Loucy (cell line): ENCODE measurements at regions not wholly inside any gene's neighbourhood (a gene's known extent, or its start where the extent isn't known, plus 50 kb on each side); places are given as distances from the start of the nearest gene placed in this dataset.

Experiments used
- H2AFZ ChIP-seq: fragments of 200-600 bp; sonication (generic); 2 replicates; pipeline ENCODE4 v1.6.0; 2016; ENCODE audit warnings: antibody characterized with exemption, mild to moderate bottlenecking, low read length, moderate library complexity
- H3F3A ChIP-seq: fragments of 200-600 bp; 2 replicates; pipeline ENCODE4 v1.6.0; 2016; ENCODE audit warnings: antibody characterized with exemption, low read depth, mild to moderate bottlenecking
- H3K27me3 ChIP-seq: fragments of 200-600 bp; sonication (generic); 2 replicates; pipeline ENCODE4 v1.6.1; 2014; ENCODE audit warnings: low read length, mild to moderate bottlenecking; ENCODE audit not compliant: insufficient read depth, poor library complexity, severe bottlenecking
- H3K36me3 ChIP-seq: fragments of 200-600 bp; sonication (generic); 2 replicates; pipeline ENCODE4 v1.6.1; 2016; ENCODE audit warnings: low read length; ENCODE audit not compliant: insufficient read depth
- H3K4me1 ChIP-seq: fragments of 200-600 bp; sonication (generic); 2 replicates; pipeline ENCODE4 v1.5.1; 2014; ENCODE audit warnings: low read length, mild to moderate bottlenecking; ENCODE audit not compliant: insufficient read depth, poor library complexity, severe bottlenecking
- H3K4me2 ChIP-seq: fragments of 200-600 bp; sonication (generic); 2 replicates; pipeline ENCODE4 v1.6.0; 2014; ENCODE audit warnings: antibody characterized with exemption, low read length, low read depth, mild to moderate bottlenecking; ENCODE audit not compliant: poor library complexity, severe bottlenecking
- H3K4me3 ChIP-seq: fragments of 200-600 bp; sonication (generic); 2 replicates; pipeline ENCODE4 v1.5.1; 2014; ENCODE audit warnings: low read length, mild to moderate bottlenecking, mixed read lengths; ENCODE audit not compliant: poor library complexity, severe bottlenecking
- H3K79me2 ChIP-seq: fragments of 200-600 bp; sonication (generic); 2 replicates; pipeline ENCODE4 v1.6.1; 2014; ENCODE audit warnings: low read length; ENCODE audit not compliant: insufficient read depth
- H3K9ac ChIP-seq: fragments of 200-600 bp; sonication (generic); 2 replicates; pipeline ENCODE4 v1.6.0; 2014; ENCODE audit warnings: mild to moderate bottlenecking, low read depth, low read length, moderate library complexity; ENCODE audit not compliant: poor library complexity, severe bottlenecking
- H3K9me2 ChIP-seq: fragments of 200-600 bp; sonication (generic); replicated peaks from 2 replicates; pipeline ENCODE4 v1.6.1; 2016; ENCODE audit warnings: low read depth, low read length, mixed read lengths
- H3K9me3 ChIP-seq: fragments of 200-600 bp; sonication (generic); 2 replicates; pipeline ENCODE4 v1.6.1; 2014; ENCODE audit warnings: mild to moderate bottlenecking, antibody characterized with exemption, low read length, low read depth; ENCODE audit not compliant: insufficient read depth
- H4K20me1 ChIP-seq: fragments of 200-600 bp; sonication (generic); 2 replicates; pipeline ENCODE4 v1.6.0; 2014; ENCODE audit warnings: antibody characterized with exemption, low read length, mild to moderate bottlenecking; ENCODE audit not compliant: insufficient read depth, poor library complexity, severe bottlenecking
- CTCF ChIP-seq: fragments of 200-600 bp; sonication (generic); conservative IDR thresholded peaks from 2 replicates; pipeline ENCODE4 v1.5.1; 2014; ENCODE audit warnings: mild to moderate bottlenecking, antibody characterized with exemption, low read length
- EZH2phosphoT487 ChIP-seq: fragments of 200-600 bp; IDR thresholded peaks from 2 replicates; pipeline ENCODE4 v1.6.1; 2018; ENCODE audit warnings: antibody characterized with exemption, mild to moderate bottlenecking, moderate library complexity, borderline replicate concordance

- no peak overlapping the region for H3K4me3 ChIP-seq
- TF ChIP-seq CTCF = no peak
- no peak for TF ChIP-seq EZH2phosphoT487
- no peak overlapping the region for H3K4me2 ChIP-seq
- no peaks in the 10 kb centered on the region for H3K9me3 ChIP-seq
- H3K79me2 ChIP-seq = no peaks in the 10 kb centered on the region
- H3K9me2 ChIP-seq = no peaks in the 10 kb centered on the region
- no peaks in the 10 kb centered on the region for H3F3A ChIP-seq
- H4K20me1 ChIP-seq = no peaks in the 10 kb centered on the region
- H3K9ac ChIP-seq = no peak overlapping the region
- H3K4me1 ChIP-seq = peaks cover 25% of the 10 kb centered on the region
- no peaks in the 10 kb centered on the region for H3K36me3 ChIP-seq
- no peaks in the 10 kb centered on the region for H3K27me3 ChIP-seq
- no peak overlapping the region for H2AFZ ChIP-seq
Observed at GRCh38 chr2:241947004-241947350, 77.4 kb downstream of the RTP5 start.

GRCh38 chr2:241947401-241947800, 77.9 kb downstream of the RTP5 start:
- H3K36me3 ChIP-seq = no peaks in the 10 kb centered on the region
- no peak overlapping the region for H3K4me2 ChIP-seq
- H3K27me3 ChIP-seq = no peaks in the 10 kb centered on the region
- H3F3A ChIP-seq = no peaks in the 10 kb centered on the region
- no peaks in the 10 kb centered on the region for H3K9me2 ChIP-seq
- H3K4me1 ChIP-seq = peaks cover 25% of the 10 kb centered on the region
- H2AFZ ChIP-seq = no peak overlapping the region
- no peaks in the 10 kb centered on the region for H3K9me3 ChIP-seq
- no peak for TF ChIP-seq CTCF
- no peak for TF ChIP-seq EZH2phosphoT487
- no peaks in the 10 kb centered on the region for H3K79me2 ChIP-seq
- H4K20me1 ChIP-seq = no peaks in the 10 kb centered on the region
- no peak overlapping the region for H3K4me3 ChIP-seq
- no peak overlapping the region for H3K9ac ChIP-seq

GRCh38 chr2:241947876-241948275, 78.3 kb downstream of the RTP5 start:
- Histone ChIP-seq H3K4me3 (no peak overlapping the region), H3K9me2 (no peaks in the 10 kb centered on the region), H3K4me2 (no peak overlapping the region), H3K9ac (no peak overlapping the region), H2AFZ (no peak overlapping the region), H3K79me2 (no peaks in the 10 kb centered on the region), H3K9me3 (no peaks in the 10 kb centered on the region), H4K20me1 (no peaks in the 10 kb centered on the region), H3K27me3 (no peaks in the 10 kb centered on the region), H3K36me3 (no peaks in the 10 kb centered on the region), H3K4me1 (peaks cover 24% of the 10 kb centered on the region), H3F3A (no peaks in the 10 kb centered on the region)
- no peak for TF ChIP-seq CTCF
- TF ChIP-seq EZH2phosphoT487 = no peak
